ENCODE measurements at regions not wholly inside any gene's neighbourhood (a gene's known extent, or its start where the extent isn't known, plus 50 kb on each side); places are given as distances from the start of the nearest gene placed in this dataset.

GRCh38 chr3:187987924-187988323, 166.0 kb upstream of the LPP start:
- no peak overlapping the region for H3K9ac ChIP-seq (ENCODE audit: low read depth in 1 of 2, low read length in 2 of 2)
- TF ChIP-seq, protein P1, sequence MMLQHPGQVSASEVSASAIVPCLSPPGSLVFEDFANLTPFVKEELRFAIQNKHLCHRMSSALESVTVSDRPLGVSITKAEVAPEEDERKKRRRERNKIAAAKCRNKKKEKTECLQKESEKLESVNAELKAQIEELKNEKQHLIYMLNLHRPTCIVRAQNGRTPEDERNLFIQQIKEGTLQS (IDR thresholded peaks at IDR 0.05): no peak
- no peak for TF ChIP-seq REST (IDR thresholded peaks at IDR 0.05)
- no peak for TF ChIP-seq RXRA (IDR thresholded peaks at IDR 0.05)
- no peak for TF ChIP-seq EGR1 (IDR thresholded peaks at IDR 0.05; ENCODE audit: low read depth in 2 of 2)
- TF ChIP-seq, protein P2, sequence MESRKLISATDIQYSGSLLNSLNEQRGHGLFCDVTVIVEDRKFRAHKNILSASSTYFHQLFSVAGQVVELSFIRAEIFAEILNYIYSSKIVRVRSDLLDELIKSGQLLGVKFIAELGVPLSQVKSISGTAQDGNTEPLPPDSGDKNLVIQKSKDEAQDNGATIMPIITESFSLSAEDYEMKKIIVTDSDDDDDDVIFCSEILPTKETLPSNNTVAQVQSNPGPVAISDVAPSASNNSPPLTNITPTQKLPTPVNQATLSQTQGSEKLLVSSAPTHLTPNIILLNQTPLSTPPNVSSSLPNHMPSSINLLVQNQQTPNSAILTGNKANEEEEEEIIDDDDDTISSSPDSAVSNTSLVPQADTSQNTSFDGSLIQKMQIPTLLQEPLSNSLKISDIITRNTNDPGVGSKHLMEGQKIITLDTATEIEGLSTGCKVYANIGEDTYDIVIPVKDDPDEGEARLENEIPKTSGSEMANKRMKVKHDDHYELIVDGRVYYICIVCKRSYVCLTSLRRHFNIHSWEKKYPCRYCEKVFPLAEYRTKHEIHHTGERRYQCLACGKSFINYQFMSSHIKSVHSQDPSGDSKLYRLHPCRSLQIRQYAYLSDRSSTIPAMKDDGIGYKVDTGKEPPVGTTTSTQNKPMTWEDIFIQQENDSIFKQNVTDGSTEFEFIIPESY (IDR thresholded peaks at IDR 0.05): no peak
- no peak for TF ChIP-seq HNF4G (IDR thresholded peaks at IDR 0.05)
- no peak for TF ChIP-seq RAD21 (IDR thresholded peaks at IDR 0.05)
- no peak for TF ChIP-seq NR2F2 (IDR thresholded peaks at IDR 0.05)
- TF ChIP-seq GABPA (IDR thresholded peaks at IDR 0.05 in 1 of 2, conservative IDR thresholded peaks at IDR 0.05 in 1 of 2): no peak
- TF ChIP-seq FOXA2 (IDR thresholded peaks at IDR 0.05): no peak
- TF ChIP-seq SP1 (IDR thresholded peaks at IDR 0.05): no peak
- H3K4me3 ChIP-seq (ENCODE audit: low read depth in 1 of 3, low read length in 3 of 3): no peak overlapping the region
- peaks cover 3 to 7% (median 4%) of the 10 kb centered on the region in 4 donors for H3K4me1 ChIP-seq (ENCODE audit: control insufficient read depth in 4 of 4, insufficient read depth in 4 of 4, low read length in 3 of 4)
- H3K27me3 ChIP-seq (ENCODE audit: control insufficient read depth in 4 of 4, insufficient read depth in 4 of 4, low read length in 3 of 4): no peaks in the 10 kb centered on the region
- DNase-seq (ENCODE audit: low spot score): no peak
- WGBS: 93% methylated on average over 4 of the region's 4 CpGs
- no peaks in the 10 kb centered on the region for H3K9me3 ChIP-seq (ENCODE audit: control insufficient read depth in 4 of 4, low read length in 3 of 4)
- H3K36me3 ChIP-seq (ENCODE audit: control insufficient read depth in 4 of 4, insufficient read depth in 3 of 4, low read depth in 1 of 4, low read length in 3 of 4): no peaks in the 10 kb centered on the region
- H3K27ac ChIP-seq (ENCODE audit: low read depth in 1 of 2, low read length in 2 of 2): no peak overlapping the region

DNA sequence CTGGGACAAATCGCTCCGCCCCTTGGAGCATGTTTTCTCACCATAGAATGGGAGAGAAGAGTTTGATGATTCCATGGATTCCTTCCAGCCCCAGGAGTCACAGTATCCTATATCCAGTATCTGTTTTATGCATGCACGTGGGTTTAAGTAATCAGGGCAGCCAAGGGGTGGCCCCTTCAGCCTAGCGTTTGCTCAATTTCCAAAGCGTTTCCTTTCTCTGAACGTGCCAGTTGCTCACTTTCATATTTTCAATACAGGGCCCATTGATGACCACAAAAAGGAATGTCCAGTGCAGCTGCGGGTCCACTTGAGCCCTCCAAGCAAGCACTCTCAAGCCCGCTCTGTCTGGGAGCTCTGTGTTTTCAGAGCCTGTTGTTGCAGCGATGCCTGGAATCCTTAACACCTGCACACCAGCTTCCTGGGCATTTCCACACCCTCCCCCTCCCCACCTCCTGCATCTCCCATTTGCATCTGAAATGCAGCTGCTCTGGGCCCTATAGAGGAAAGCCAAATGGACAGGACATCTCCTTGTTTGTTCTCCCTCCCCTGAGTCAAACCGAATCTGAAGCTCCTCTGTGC, 164.3 kb upstream of the LPP start:
- Histone ChIP-seq H3K9me3 (ENCODE audit: control insufficient read depth in 4 of 4, low read length in 3 of 4) (no peaks in the 10 kb centered on the region), H3K4me1 (ENCODE audit: control insufficient read depth in 4 of 4, insufficient read depth in 4 of 4, low read length in 3 of 4) (no peaks in the 10 kb centered on the region), H3K27ac (ENCODE audit: low read depth in 1 of 2, low read length in 2 of 2) (no peak overlapping the region), H3K9ac (ENCODE audit: low read depth in 1 of 2, low read length in 2 of 2) (no peak overlapping the region), H3K36me3 (ENCODE audit: control insufficient read depth in 4 of 4, insufficient read depth in 3 of 4, low read depth in 1 of 4, low read length in 3 of 4) (no peaks in the 10 kb centered on the region), H3K4me3 (ENCODE audit: low read depth in 1 of 3, low read length in 3 of 3) (no peak overlapping the region), H3K27me3 (ENCODE audit: control insufficient read depth in 4 of 4, insufficient read depth in 4 of 4, low read length in 3 of 4) (no peaks in the 10 kb centered on the region)
- DNase-seq (ENCODE audit: low spot score): no peak
- TF ChIP-seq GABPA (IDR thresholded peaks at IDR 0.05 in 1 of 2, conservative IDR thresholded peaks at IDR 0.05 in 1 of 2): no peak
- no peak for TF ChIP-seq HNF4A (conservative IDR thresholded peaks at IDR 0.05)
- WGBS: 82% methylated on average over 10 of the region's 10 CpGs

GRCh38 chr3:187992609-187993008, 161.3 kb upstream of the LPP start:
- no peak for DNase-seq (ENCODE audit: low spot score)
- Histone ChIP-seq H3K27me3 (ENCODE audit: control insufficient read depth in 4 of 4, insufficient read depth in 4 of 4, low read length in 3 of 4) (no peaks in the 10 kb centered on the region), H3K4me1 (ENCODE audit: control insufficient read depth in 4 of 4, insufficient read depth in 4 of 4, low read length in 3 of 4) (peaks cover 5 to 10% (median 7%) of the 10 kb centered on the region in 4 donors), H3K9me3 (ENCODE audit: control insufficient read depth in 4 of 4, low read length in 3 of 4) (no peaks in the 10 kb centered on the region), H3K36me3 (ENCODE audit: control insufficient read depth in 4 of 4, insufficient read depth in 3 of 4, low read depth in 1 of 4, low read length in 3 of 4) (no peaks in the 10 kb centered on the region), H3K27ac (ENCODE audit: low read depth in 1 of 2, low read length in 2 of 2) (no peak overlapping the region), H3K4me3 (ENCODE audit: low read depth in 1 of 3, low read length in 3 of 3) (no peak overlapping the region), H3K9ac (ENCODE audit: low read depth in 1 of 2, low read length in 2 of 2) (no peak overlapping the region)
- TF ChIP-seq TAF1 (conservative IDR thresholded peaks at IDR 0.05) (no peak), HNF4A (conservative IDR thresholded peaks at IDR 0.05) (no peak), RXRA (IDR thresholded peaks at IDR 0.05) (no peak), JUND (IDR thresholded peaks at IDR 0.05) (no peak), EGR1 (IDR thresholded peaks at IDR 0.05; ENCODE audit: low read depth in 2 of 2) (no peak), NR2F2 (IDR thresholded peaks at IDR 0.05) (no peak), HNF4G (IDR thresholded peaks at IDR 0.05) (no peak), FOXA1 (IDR thresholded peaks at IDR 0.05) (no peak), SP1 (IDR thresholded peaks at IDR 0.05) (no peak), YY1 (IDR thresholded peaks at IDR 0.05) (no peak)
- TF ChIP-seq, protein P1 (IDR thresholded peaks at IDR 0.05): no peak
- TF ChIP-seq, protein P3, sequence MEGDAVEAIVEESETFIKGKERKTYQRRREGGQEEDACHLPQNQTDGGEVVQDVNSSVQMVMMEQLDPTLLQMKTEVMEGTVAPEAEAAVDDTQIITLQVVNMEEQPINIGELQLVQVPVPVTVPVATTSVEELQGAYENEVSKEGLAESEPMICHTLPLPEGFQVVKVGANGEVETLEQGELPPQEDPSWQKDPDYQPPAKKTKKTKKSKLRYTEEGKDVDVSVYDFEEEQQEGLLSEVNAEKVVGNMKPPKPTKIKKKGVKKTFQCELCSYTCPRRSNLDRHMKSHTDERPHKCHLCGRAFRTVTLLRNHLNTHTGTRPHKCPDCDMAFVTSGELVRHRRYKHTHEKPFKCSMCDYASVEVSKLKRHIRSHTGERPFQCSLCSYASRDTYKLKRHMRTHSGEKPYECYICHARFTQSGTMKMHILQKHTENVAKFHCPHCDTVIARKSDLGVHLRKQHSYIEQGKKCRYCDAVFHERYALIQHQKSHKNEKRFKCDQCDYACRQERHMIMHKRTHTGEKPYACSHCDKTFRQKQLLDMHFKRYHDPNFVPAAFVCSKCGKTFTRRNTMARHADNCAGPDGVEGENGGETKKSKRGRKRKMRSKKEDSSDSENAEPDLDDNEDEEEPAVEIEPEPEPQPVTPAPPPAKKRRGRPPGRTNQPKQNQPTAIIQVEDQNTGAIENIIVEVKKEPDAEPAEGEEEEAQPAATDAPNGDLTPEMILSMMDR (IDR thresholded peaks at IDR 0.05; ENCODE audit: low read depth, low read length, missing input control): no peak
- TF ChIP-seq, protein P4, sequence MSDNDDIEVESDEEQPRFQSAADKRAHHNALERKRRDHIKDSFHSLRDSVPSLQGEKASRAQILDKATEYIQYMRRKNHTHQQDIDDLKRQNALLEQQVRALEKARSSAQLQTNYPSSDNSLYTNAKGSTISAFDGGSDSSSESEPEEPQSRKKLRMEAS (IDR thresholded peaks at IDR 0.05): no peak
- TF ChIP-seq, protein P2 (IDR thresholded peaks at IDR 0.05): no peak

Measured in liver (tissue), 8 donors.